ENCODE measurements at regions not wholly inside any gene's neighbourhood (a gene's known extent, or its start where the extent isn't known, plus 50 kb on each side); places are given as distances from the start of the nearest gene placed in this dataset.

- TF ChIP-seq CTCF (conservative IDR thresholded peaks at IDR 0.05; ENCODE audit: low read length), result no peak
- DNase-seq (ENCODE audit: low read depth), result no peak
- H3K4me3 ChIP-seq (ENCODE audit: low read length), result no peak overlapping the region
Observed at GRCh38 chr10:56063642-56064041, 297.4 kb downstream of the ZWINT start.

DNA sequence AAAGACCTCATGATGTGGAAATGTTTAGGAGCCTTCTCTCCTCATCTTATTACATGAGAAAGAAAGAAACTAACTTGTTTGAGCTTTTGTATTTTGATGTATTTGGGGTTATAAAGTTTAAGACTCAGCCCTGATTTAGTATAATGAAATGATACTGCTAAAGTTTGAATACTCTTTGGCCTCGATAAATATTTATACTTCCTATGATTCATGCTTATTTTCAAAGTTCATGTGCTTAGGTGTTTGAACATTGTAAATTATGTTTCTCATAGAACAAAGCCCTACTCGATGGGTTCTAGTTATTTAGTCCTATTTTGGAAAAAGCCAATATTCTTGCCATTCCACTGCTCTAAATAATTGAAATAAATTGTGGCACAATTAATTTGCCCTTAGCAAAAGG lies 303.2 kb downstream of the ZWINT start:
- no peak for DNase-seq (ENCODE audit: low read depth)
- TF ChIP-seq CTCF (conservative IDR thresholded peaks at IDR 0.05; ENCODE audit: low read length), result no peak

DNA sequence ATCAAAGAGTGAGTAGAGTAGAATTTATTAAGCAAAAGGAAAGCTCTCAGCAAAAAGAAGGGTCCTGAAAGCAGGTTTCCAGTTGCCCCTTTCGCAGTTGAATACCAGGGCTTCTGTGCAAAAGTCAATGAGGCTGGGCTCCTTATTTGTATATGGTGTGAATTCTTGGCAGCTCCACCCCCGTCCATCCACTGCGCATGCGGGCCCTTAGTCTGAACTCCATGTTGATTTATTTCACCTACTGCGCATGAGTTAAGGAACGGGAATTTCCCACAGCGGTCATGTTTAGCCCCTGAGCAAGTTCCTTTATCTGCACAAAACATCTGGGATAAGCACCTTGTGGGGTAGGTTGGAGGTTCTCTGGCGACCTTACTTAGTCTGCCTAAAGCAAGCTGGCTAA lies 325.6 kb downstream of the ZWINT start:
- DNase-seq (ENCODE audit: low read depth), result no peak
- TF ChIP-seq CTCF (conservative IDR thresholded peaks at IDR 0.05; ENCODE audit: low read length), result no peak
- no peak overlapping the region for H3K4me3 ChIP-seq (ENCODE audit: low read length)

More for the DNA sequence above, 303.2 kb downstream of the ZWINT start:
- H3K4me3 ChIP-seq (ENCODE audit: low read length), result no peak overlapping the region

DNA sequence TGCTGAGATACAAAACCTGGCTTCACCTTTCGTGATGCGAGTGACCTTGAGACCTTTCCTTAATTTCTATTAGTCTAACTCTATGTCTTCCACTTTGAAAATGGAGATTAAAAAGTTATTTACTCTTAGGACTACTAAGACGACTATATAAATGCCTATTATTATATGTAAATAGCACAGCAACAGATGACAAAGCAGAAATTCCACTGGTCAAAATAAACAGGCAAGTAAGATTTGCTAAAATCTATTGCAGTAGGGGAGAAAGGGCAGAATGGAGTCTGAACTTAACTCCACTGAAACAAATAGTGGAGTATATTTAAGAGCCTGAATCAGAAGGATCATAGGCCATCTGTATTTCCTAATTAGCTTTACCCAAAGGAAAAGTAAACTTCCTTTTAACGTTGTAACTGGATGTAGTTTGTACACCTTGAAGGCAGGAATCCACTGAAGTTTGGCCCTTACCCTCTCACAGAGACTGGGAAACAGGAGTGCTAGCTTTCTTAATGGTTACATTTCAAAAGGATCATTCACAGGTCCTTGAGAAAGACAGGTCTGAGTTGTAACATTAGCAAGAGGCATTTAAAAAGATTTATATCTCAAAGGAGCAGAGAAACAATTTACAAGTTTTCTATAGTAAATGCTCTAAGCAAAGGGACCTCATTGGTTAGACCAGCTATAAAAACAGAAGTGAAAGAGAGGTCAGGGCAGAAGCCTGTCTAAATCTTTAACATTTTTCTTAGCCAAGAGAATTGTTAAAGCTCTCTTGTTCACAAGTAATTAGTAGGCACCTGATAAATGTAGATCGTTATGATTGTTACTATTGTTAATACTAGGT lies 332.5 kb downstream of the ZWINT start:
- no peak overlapping the region for H3K4me3 ChIP-seq (ENCODE audit: low read length)
- TF ChIP-seq CTCF (conservative IDR thresholded peaks at IDR 0.05; ENCODE audit: low read length), result no peak
- DNase-seq (ENCODE audit: low read depth), result no peak

DNA sequence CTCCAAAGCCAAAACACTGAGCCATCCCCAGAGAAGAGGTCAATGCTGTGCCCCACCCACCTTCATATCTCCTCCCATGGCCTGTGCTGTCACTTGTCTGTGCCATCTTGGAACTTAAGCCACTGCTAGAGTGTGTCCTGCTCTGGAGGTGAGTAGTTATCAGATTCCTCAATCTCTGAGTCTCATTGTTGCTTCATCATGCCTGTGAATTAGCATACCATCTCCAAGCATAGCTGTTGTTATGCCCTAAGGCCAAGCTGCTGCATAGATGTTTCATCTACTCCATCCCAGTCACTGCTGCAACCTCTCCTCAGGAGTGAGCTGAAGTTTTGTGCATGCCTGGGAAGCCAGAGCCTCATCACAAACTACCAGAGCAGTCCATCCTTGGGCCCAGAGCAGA lies 349.0 kb downstream of the ZWINT start:
- no peak overlapping the region for H3K4me3 ChIP-seq (ENCODE audit: low read length)
- DNase-seq (ENCODE audit: low read depth), result no peak
- no peak for TF ChIP-seq CTCF (conservative IDR thresholded peaks at IDR 0.05; ENCODE audit: low read length)

DNA sequence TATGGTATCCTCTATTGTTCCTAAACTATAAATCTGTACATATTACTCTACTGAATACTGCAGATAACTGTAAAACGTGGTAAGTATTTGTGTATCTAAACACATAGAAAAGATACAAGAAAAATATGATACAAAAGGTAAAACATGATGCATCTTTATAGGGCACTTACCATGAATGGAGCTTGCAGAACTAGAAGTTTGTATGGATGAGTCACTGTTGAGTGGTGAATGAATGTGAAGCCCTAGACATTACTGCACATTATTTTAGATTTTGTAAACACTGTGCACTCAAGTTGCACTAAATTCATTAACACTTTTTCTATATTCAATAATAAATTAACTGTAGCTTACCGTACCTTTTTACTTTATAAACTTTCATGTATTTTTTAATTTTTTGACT lies 357.5 kb downstream of the ZWINT start:
- no peak for TF ChIP-seq CTCF (conservative IDR thresholded peaks at IDR 0.05; ENCODE audit: low read length)
- H3K4me3 ChIP-seq (ENCODE audit: low read length), result no peak overlapping the region
- no peak for DNase-seq (ENCODE audit: low read depth)

DNA sequence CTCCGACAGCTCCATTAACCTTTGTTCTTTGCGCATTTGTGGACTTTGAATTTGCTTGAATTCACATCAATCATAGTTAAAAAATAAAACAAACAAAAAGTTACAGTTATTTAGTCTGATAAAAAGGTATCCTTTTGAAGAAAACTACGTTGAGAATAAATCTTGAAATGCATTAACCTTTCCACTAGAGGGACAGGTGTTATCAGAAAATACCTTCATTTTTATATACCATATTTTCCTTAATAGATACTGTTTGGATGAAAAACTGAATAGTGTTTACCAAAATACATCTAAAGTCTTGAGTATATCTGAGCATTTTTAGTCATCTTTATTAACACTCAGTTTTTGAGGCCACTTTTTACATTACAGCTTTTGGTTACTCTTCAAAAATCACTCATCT lies 371.9 kb downstream of the ZWINT start:
- no peak overlapping the region for H3K4me3 ChIP-seq (ENCODE audit: low read length)
- TF ChIP-seq CTCF (conservative IDR thresholded peaks at IDR 0.05; ENCODE audit: low read length), result no peak
- DNase-seq (ENCODE audit: low read depth), result no peak

All from AG10803 (cell line).